Subcutaneous abdominal adipose tissue (tissue), 5 donors: ENCODE measurements at regions not wholly inside any gene's neighbourhood (a gene's known extent, or its start where the extent isn't known, plus 50 kb on each side); places are given as distances from the start of the nearest gene placed in this dataset.

Experiments
- H3K27ac ChIP-seq: one replicate; pipeline ENCODE4 v1.7.0; 2013; ENCODE audit warnings: low read depth, mild to moderate bottlenecking, inconsistent platforms, low read length, moderate library complexity
- H3K27me3 ChIP-seq, 5 donors: one replicate each; pipeline ENCODE4 v1.7.0; 2013; ENCODE audit warnings: low read length in 5 of 5, inconsistent platforms in 1 of 5; ENCODE audit not compliant: control insufficient read depth in 5 of 5, insufficient read depth in 4 of 5
- H3K36me3 ChIP-seq, 5 donors: one replicate each; pipeline ENCODE4 v1.7.0; 2013; ENCODE audit warnings: low read length in 5 of 5; ENCODE audit not compliant: control insufficient read depth in 5 of 5, insufficient read depth in 5 of 5
- H3K4me1 ChIP-seq, 5 donors: one replicate each; pipeline ENCODE4 v1.7.0; 2013; ENCODE audit warnings: low read length in 5 of 5, mild to moderate bottlenecking in 3 of 5, moderate library complexity in 1 of 5; ENCODE audit not compliant: control insufficient read depth in 5 of 5, insufficient read depth in 5 of 5
- H3K4me3 ChIP-seq, 5 donors: one replicate each; pipeline ENCODE4 v1.7.0; 2013; ENCODE audit warnings: low read length in 5 of 5, low read depth in 1 of 5
- H3K9ac ChIP-seq, 5 donors: one replicate each; pipeline ENCODE4 v1.7.0; 2013; ENCODE audit warnings: low read length in 5 of 5, mild to moderate bottlenecking in 4 of 5, moderate library complexity in 3 of 5
- H3K9me3 ChIP-seq, 5 donors: one replicate each; pipeline ENCODE4 v1.7.0; 2013; ENCODE audit warnings: low read length in 5 of 5; ENCODE audit not compliant: control insufficient read depth in 5 of 5
- donor health status: healthy.
- donor health status: healthy.
- donor health status: healthy.
- donor health status: healthy.
- donor health status: healthy.

- H3K9ac ChIP-seq = no peak overlapping the region
- H3K4me1 ChIP-seq = peaks cover 0 to 2% (median 0%) of the 10 kb centered on the region in 5 donors
- no peak overlapping the region for H3K27ac ChIP-seq
- peaks cover 0 to 4% (median 0%) of the 10 kb centered on the region in 5 donors for H3K9me3 ChIP-seq
- no peaks in the 10 kb centered on the region for H3K36me3 ChIP-seq
- no peaks in the 10 kb centered on the region for H3K27me3 ChIP-seq
- H3K4me3 ChIP-seq = no peak overlapping the region
Measured at GRCh38 chr3:20912406-20912805, 726.4 kb upstream of the SGO1 start.

DNA sequence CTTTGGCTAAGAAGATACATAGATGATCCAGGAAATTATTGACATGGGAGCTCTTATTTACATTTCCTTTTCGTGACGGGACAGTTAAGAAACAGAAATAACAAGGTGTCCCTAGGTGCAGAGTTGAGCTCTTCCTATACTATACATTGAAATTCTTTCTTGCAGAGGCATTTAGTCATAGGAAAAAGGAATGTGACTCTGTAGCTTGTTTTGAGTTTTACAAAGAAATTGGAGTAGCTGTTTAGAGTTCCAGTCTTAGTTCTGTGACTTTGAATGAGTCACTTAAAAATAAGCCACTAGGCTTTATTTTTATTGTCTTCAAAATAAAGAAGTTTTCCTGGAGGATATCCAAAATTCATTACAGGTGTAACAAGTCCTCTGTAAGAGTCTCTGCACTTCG is 723.5 kb upstream of the SGO1 start:
- no peaks in the 10 kb centered on the region for H3K4me1 ChIP-seq
- no peak overlapping the region for H3K9ac ChIP-seq
- H3K36me3 ChIP-seq = no peaks in the 10 kb centered on the region
- H3K27ac ChIP-seq = no peak overlapping the region
- H3K4me3 ChIP-seq = no peak overlapping the region
- H3K27me3 ChIP-seq = no peaks in the 10 kb centered on the region
- H3K9me3 ChIP-seq = no peaks in the 10 kb centered on the region

GRCh38 chr3:20905210-20905805 is 719.3 kb upstream of the SGO1 start:
- no peaks in the 10 kb centered on the region for H3K27me3 ChIP-seq
- no peaks in the 10 kb centered on the region for H3K4me1 ChIP-seq
- H3K4me3 ChIP-seq = no peak overlapping the region

GRCh38 chr3:20904671-20905070 is 718.7 kb upstream of the SGO1 start:
- Histone ChIP-seq H3K9ac (no peak overlapping the region), H3K4me3 (no peak overlapping the region), H3K27me3 (no peaks in the 10 kb centered on the region), H3K9me3 (peaks cover 0 to 3% (median 0%) of the 10 kb centered on the region in 5 donors), H3K27ac (no peak overlapping the region), H3K36me3 (no peaks in the 10 kb centered on the region), H3K4me1 (no peaks in the 10 kb centered on the region)

More at GRCh38 chr3:20905210-20905805, 719.3 kb upstream of the SGO1 start:
- Histone ChIP-seq H3K9me3 (no peaks in the 10 kb centered on the region), H3K9ac (no peak overlapping the region), H3K36me3 (no peaks in the 10 kb centered on the region), H3K27ac (no peak overlapping the region)

- Histone ChIP-seq H3K9ac (no peak overlapping the region), H3K27me3 (no peaks in the 10 kb centered on the region), H3K4me1 (no peaks in the 10 kb centered on the region), H3K27ac (no peak overlapping the region), H3K4me3 (no peak overlapping the region), H3K9me3 (peaks cover 0 to 3% (median 0%) of the 10 kb centered on the region in 5 donors), H3K36me3 (no peaks in the 10 kb centered on the region)
Measured at GRCh38 chr3:20898962-20899361, 713.0 kb upstream of the SGO1 start.

DNA sequence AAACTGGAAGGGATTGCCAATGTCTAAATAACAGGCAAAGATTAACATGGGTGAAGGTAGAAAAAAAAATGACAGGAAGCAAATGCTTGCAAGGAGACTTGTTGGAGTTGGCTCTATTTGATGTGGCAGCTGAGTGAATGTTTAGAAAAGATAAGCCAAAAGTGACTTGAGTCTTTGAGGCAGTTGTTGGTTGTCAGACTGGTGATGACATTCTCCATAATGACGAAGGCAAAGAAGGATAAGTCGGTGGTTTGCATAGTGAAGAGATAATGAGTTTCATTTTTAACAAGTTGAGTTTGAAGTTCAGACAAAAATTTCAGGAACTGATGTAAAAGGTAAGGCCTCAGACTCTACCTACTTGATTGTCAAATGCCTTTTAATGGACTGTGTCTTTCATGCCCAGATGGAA is 704.1 kb upstream of the SGO1 start:
- H3K27ac ChIP-seq = no peak overlapping the region
- H3K36me3 ChIP-seq = no peaks in the 10 kb centered on the region
- H3K9me3 ChIP-seq = no peaks in the 10 kb centered on the region
- H3K9ac ChIP-seq = no peak overlapping the region
- no peaks in the 10 kb centered on the region for H3K27me3 ChIP-seq
- H3K4me3 ChIP-seq = no peak overlapping the region
- no peaks in the 10 kb centered on the region for H3K4me1 ChIP-seq

GRCh38 chr3:20878691-20879090 is 692.7 kb upstream of the SGO1 start:
- H3K9me3 ChIP-seq = peaks cover 0 to 14% (median 4%) of the 10 kb centered on the region in 5 donors
- H3K4me3 ChIP-seq = no peak overlapping the region
- H3K9ac ChIP-seq = no peak overlapping the region
- H3K27ac ChIP-seq = no peak overlapping the region
- no peaks in the 10 kb centered on the region for H3K36me3 ChIP-seq
- H3K4me1 ChIP-seq = no peaks in the 10 kb centered on the region
- H3K27me3 ChIP-seq = no peaks in the 10 kb centered on the region

DNA sequence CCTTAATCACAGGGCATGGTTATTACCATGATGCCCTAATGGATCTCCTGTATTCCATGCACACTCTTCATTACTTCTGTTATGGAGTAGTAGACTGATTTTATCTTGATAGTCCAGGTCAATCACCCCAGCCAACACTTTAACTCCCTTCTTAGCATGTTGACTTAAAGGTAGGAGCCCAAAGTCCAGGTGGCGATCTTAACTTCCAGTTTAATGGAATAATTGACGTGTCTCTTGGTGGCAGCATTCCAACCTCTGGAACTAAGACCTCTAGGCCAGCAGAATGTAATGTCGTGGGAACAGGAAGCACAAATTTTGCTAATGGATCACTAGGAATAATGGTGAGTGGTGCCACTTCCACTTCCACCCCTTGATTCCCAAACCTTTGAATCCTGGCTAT is 687.2 kb upstream of the SGO1 start:
- H3K4me1 ChIP-seq = no peaks in the 10 kb centered on the region
- no peak overlapping the region for H3K9ac ChIP-seq
- no peak overlapping the region for H3K4me3 ChIP-seq
- H3K27ac ChIP-seq = no peak overlapping the region
- peaks cover 0 to 11% (median 4%) of the 10 kb centered on the region in 5 donors for H3K9me3 ChIP-seq
- no peaks in the 10 kb centered on the region for H3K27me3 ChIP-seq
- no peaks in the 10 kb centered on the region for H3K36me3 ChIP-seq

- Histone ChIP-seq H3K27me3 (no peaks in the 10 kb centered on the region), H3K9ac (no peak overlapping the region), H3K9me3 (peaks cover 0 to under 1% (median 0%) of the 10 kb centered on the region in 5 donors), H3K4me3 (no peak overlapping the region), H3K36me3 (no peaks in the 10 kb centered on the region), H3K4me1 (no peaks in the 10 kb centered on the region), H3K27ac (no peak overlapping the region)
Measured at GRCh38 chr3:20870106-20870899, 684.3 kb upstream of the SGO1 start.

DNA sequence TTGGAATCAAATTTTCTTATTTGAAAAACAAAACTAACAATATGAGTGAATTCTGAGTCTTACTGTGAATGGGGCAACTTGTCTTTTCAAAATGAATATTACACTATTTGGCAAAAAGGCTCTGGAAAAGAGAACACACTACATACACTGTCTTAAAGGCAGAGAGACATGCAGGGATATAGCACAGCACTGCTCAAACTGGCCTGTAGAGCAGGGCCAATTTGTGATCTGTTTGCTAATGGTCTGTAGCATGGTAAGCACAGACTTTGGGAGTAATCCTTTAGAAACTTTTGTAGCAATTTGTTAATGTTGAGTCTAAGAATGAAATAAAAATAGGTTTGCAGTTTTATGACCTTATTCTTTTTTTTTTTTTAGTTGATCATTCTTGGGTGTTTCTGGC is 679.8 kb upstream of the SGO1 start:
- no peaks in the 10 kb centered on the region for H3K9me3 ChIP-seq
- no peaks in the 10 kb centered on the region for H3K27me3 ChIP-seq
- H3K9ac ChIP-seq = no peak overlapping the region
- H3K36me3 ChIP-seq = no peaks in the 10 kb centered on the region
- no peak overlapping the region for H3K4me3 ChIP-seq
- H3K4me1 ChIP-seq = no peaks in the 10 kb centered on the region
- H3K27ac ChIP-seq = no peak overlapping the region
